ENCODE measurements at regions not wholly inside any gene's neighbourhood (a gene's known extent, or its start where the extent isn't known, plus 50 kb on each side); places are given as distances from the start of the nearest gene placed in this dataset.

DNA sequence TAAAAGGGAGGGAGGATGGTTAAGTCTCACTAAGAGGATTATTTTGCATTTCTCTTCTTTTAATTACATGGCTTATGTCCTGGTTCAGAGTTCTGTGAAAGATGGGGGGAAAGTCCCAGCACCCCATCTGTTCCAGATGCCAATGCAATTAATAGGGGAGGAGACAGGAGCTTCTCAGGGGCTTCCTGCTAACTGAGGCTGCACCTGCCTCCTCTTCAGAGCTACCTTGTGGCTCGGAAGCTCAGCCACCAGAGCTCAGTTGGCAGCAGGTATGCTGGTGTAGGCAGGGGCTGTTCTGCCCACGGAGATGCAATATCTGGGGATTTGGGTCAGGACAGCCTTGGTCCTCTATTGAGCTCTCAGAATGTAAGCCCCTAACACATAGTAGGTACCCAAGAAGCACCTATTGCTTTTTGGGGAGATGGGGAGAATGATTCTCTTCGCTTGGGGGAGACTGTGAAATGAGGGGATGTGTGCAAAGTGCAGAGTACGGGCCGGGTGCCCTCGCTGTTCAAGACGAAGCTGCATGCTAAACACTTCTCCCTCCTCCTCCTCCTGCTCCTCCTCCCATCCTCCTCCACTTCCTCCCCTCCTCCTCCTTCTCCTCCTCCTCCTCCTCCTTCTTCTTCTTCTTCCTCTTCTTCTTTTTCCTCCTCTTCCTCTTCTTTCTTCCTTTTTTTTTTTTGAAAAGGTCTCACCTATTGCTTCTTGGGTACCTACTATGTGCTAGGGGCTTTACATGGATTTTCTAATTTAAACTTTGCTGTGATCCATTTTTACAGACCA, 279.0 kb downstream of the PTPRU start:
- DNase-seq (ENCODE audit: low read depth in 2 of 3, low spot score in 2 of 3), result no peak

DNA sequence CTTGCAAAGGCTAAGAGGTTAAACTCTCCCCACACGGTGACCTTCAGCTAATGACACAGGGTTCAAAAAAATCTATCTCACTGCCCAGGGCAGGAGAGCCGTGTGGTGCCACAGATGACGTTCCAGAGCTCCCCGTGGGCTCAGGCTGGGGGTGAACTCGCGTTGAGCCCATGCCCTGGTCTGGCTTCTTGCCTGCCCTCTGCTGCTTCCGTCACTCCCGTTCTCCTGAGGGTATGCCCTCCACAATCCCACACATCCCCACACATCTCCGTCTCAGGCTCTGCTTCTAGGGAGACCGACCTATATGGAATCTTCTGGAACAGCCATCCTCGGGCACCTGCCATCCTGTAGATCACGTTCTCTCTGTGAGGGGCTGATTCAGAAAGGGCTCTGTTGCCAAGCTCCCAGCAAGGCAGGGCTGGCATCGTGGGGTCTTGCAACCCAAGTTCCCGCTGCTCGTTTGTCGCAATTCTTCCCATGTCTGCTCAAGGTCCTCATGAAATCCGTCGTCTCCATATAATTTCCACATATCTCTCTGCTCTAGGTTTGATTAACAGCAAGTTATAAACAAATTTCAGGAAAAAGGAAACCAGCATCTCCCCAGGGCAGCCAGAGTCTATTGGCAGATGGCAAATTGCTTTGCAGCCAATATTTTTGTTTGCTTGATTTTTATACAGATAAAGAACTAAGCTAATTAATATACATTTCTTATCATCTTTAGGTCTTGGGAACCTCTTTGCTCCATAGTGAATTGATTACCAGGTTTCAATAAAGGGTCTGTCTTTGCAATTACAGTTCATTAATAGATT, 278.2 kb downstream of the PTPRU start:
- DNase-seq (ENCODE audit: low read depth in 2 of 3, low spot score in 2 of 3), result no peak

DNA sequence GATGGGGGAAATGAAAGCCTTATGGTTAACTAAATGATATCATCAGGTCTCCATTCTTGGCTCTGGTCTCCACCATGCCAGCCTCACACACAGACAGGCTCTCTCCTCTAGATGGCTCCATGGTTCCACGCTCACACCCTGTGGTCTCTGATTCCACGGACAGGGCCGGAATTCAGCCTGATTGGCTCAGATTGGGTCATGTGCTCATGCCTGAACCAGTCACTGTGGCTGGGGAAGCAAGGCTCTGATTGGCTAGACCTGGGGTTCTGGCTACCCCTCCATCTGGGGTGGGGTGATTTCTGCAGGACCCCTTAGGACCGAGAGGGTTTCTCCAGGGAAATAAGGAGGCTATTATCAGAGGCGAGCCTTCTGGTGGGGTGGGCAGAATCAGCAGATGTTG, 277.0 kb downstream of the PTPRU start:
- DNase-seq (ENCODE audit: low read depth in 2 of 3, low spot score in 2 of 3), result peak in 2 of 3 donors; percentile 3 to 16

DNA sequence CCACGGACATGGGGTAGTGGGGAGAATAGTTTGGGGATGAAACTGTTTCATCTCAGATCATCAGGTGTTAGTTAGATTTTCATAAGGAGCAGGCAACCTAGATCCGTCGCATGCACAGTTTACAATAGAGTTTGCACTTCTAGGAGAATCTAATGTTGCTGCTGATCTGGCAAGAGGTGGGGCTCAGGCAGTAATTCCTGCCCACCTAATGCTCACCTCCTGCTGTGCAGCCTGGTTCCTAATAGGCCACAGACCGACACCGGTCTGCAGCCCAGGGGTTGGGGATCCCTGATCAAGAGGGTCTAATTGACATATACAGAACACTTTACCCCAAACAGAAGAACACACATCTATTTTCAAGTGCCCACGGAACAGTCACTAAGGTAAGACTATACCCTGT, 275.1 kb downstream of the PTPRU start:
- DNase-seq (ENCODE audit: low read depth in 2 of 3, low spot score in 2 of 3), result no peak

DNA sequence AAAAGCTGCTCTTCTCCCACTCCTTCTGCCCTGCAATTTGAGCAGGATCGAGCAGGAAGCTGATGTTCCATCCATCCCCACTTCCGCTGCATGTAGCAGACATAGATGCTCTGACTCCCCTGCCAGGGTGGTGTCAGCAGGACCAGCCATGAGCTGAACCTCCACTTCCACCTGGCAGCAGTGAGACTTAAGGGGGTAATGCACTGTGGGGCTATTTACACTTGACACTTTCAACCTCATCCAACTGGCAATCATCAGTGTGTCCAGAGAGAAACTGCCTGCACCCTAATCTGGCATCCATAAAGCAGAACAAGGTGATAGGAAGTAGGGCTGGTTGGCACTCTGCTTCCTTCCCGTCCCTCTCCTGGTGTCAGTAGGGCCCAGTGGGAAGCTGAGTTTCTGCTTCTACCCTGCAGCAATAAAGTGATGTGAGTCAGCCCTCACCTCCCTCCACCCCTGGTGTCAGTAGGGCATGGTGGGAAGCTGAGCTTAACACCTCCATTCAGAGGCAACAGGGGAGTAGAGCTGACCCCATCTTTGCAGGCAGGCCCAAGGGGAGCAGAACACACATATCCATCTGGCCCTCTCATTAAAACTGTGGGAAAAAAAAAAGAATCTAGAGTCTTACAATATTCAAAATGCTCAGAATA, 272.3 kb downstream of the PTPRU start:
- no peak for DNase-seq (ENCODE audit: low read depth in 2 of 3, low spot score in 2 of 3)

DNA sequence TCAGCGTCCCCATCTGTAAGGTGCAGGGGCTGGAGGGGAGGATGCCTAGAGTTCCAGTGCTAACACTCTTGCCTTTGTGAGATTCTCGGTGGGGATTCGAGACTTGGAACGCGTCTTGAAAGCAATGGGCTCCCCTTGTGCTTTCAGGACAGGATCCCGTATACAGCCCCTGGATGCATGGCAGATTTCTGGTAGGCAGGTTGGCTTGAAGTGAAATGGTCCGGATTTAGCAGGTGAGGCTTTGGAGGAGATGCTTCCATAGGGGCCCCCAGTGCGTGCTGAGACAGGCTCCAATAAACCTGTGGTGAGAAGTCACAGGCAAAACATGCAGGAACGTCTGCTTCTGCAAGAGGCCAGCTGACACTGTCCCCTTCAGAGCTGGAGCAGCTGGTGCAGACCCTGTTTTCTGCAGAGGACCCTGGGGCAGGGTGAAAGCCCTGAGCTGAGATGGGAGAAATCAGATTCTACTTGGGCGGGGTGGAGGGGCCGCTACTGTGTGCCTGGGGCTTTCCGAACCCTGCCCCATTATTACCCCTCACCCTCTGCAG, 270.4 kb downstream of the PTPRU start:
- DNase-seq (ENCODE audit: low read depth in 2 of 3, low spot score in 2 of 3), result no peak

DNA sequence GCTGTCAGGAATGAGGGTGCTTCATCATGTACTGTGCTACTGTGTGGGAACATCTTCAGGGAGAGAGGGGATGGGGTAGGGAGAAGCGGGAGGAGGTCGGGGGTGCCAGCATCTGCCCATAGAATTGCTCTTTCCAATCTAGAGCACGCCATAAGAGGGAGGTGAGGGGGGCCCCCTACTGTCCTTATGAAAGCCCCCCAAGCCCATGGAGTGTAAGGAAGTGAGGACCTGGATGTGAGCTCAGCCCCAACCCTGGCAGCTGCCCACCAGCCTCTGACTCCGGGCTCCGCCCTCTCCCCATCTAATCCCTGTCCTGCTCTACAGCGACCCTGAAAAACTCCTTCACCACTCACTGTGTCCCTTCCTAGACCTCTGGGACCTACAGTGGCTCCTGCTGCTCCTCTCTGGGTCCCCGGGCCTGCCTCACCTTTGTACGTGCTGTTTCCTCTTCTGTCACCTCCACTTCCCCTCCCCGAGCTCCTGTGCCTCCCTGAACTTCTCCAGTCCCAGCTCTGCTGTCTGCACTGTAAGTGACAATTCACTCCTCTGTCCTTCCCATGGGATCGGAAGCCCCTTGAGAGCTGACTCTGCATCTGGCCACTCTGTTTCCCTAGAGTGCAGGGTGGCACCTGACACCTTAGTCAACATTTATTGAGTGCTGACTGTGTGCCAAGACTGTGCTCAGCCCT, 269.4 kb downstream of the PTPRU start:
- no peak for DNase-seq (ENCODE audit: low read depth in 2 of 3, low spot score in 2 of 3)

DNA sequence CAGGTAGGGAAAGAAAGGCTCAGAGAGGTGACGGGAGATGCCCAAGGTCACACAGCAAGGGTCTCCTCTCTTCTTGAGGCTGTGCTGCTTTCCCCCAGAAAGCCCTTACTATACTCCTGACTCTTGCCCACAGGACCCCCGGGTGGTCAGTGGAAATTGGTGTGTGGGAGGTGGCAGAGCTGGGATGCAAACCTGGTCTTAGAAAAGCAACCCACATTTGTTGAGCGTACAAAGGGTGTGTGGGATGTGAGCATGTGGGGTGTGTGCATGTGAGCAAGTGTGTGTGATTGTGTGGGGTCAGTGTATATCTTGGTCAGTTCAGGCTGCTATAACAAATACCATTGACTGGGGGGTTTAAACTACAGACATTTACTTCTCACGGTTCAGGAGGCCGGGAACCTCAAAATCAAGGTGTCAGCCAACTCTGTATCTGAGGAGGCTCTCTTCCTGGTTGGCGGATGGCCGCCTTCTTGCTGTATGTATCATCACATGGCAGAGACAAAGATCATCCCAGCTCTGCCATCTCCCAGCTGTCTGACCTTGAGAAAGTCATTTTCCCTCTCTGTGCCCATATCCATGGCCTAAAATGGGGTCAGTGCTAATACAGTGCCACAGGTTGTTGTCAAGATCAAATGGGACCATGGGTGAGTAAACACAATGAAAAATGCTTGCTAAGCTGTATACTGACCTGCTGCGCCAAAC, 268.5 kb downstream of the PTPRU start:
- no peak for DNase-seq (ENCODE audit: low read depth in 2 of 3, low spot score in 2 of 3)

DNA sequence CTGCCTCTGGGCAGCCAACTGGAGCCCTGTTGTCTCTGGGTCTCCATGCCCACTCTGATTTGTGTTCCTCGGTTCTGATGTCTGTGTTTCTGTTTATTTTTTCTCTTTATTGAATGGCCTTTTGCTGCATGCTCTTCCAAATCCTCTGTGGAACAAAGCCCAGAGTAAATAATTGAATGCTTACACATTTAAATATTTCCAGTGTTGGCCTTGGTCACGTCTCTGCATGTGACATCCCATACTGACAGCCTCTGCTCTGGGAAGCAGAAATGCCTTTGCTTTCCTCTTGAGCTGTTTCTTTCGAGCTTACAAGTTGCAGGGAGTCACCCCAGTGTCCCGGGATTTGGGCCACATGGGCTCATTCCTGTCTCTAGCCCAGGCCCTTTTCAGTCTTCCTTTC, 267.9 kb downstream of the PTPRU start:
- no peak for DNase-seq (ENCODE audit: low read depth in 2 of 3, low spot score in 2 of 3)

DNA sequence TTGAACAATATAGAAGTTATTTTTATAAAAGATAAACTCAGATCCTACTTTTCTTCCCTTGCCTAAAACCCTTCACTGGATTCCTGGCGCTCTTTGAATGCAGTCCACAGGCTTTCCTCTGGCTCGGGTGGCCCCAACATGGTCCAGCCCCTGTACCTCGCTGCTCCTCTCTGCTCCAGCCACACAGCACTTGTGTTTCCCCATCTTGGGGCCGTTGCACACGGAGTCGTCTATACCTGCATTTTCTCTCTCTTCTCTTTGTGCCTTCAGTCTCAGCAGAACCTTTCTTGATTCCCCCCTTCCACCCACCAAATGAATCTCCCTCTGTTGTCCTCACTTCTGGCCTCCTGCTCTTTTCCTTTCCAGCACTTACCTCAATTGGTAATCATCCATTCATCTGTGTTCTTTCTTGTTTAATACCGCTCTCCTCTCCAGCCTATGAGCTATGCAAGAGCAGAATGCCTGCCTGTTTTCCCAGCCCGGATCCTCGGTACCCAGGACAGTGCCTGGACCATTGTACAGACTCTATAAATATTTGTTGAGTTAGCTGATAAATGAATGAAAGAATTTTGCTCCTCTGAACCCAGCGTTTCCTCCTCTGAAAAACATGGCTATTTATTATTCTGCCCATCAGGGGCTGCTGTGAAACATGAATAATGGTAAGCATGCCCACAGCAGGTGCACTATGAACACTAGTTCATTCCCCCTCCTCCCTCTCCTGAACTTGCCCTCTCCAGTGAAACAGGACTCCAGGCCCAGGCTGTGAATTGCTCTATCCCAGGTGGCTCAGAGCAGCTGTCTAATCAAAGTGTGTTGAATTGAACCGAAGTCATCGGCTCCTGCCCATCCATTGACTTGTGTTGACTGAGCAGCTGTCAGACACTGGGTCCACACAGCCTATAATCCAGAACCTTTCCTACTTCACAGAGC, 266.9 kb downstream of the PTPRU start:
- DNase-seq (ENCODE audit: low read depth in 2 of 3, low spot score in 2 of 3), result no peak

DNA sequence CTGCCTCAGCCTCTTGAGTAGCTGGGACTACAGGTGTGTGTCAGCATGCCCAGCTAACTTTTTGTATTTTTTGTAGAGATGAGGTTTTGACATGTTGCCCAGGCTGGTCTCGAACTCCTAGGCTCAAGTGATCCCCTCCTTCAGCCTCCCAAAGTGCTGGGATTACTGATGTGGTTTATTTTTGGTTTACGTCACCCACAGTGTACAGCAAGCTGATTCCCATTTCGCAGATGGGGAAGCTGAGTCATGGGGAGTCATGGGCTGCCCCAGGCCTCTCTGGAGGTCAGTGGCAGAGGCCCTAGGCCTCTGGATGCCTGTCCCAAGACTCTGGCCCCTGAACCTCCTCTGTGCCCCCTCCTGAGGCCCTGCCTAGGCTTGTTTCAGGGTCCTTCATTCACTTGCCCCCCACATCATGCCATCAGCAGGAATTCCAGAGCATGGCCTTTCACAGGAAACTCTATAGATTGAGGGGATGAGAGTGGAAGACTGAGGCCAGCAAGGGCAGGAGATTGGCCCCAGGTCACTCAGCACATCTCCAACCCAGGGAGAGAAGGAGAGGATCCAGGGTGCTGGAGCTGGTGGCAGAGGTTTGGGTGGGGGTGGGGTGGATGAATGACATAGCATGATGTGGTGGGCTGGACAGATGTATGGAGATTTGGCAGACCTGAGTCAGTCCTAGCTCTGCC, 266.0 kb downstream of the PTPRU start:
- no peak for DNase-seq (ENCODE audit: low read depth in 2 of 3, low spot score in 2 of 3)

DNA sequence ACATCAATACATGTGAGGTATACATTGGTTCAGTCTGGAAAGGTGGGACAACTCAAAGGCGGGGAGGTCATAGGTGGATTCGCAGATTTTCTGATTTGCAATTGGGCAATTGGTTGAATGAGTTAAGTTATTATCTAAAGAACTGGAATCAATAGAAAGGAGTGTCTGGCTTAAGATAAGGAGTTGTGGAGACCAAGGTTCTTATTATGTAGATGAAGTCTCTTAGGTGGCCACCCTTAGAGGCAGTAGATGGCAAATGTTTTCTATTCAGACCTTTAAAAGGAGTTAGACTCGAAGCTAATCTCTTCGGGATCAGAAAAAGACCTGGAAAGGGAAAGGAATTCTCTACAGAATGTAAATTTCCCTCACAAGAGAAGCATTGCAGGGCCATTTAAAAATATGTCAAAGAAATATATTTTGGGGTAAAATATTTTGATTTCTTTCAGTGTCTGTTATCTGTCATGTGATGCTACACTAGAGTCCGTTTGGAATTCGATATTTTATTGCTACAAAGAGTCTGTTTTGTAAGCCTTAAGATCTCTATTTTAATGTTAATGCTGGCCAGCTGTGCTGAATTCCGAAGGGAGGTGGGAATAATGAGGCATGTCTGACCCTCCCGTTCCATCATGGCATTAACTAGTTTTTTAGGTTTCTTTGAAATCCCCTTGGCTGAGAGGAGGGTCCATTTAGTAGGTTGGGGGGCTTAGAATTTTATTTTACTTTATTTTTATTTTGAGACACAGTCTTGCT, 265.1 kb downstream of the PTPRU start:
- DNase-seq (ENCODE audit: low read depth in 2 of 3, low spot score in 2 of 3), result no peak

DNA sequence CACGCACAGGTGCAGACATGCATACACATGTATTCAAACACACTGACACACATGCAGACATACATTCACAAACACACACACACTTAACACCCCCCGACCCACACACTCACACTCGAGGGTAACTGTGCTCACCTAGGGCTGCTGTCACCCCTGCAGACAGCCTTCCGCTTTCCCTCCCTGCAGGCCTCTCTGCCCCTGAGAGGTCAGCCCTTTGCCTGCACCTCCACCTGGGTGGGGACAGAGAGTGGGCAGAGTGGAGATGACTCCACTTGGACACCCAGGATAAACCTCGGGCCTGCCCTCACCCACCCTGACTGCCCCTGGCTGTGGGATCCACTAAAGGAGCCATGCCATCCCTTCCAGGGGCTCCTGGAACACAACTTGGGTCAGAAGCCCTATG, 264.3 kb downstream of the PTPRU start:
- no peak for DNase-seq (ENCODE audit: low read depth in 2 of 3, low spot score in 2 of 3)

DNA sequence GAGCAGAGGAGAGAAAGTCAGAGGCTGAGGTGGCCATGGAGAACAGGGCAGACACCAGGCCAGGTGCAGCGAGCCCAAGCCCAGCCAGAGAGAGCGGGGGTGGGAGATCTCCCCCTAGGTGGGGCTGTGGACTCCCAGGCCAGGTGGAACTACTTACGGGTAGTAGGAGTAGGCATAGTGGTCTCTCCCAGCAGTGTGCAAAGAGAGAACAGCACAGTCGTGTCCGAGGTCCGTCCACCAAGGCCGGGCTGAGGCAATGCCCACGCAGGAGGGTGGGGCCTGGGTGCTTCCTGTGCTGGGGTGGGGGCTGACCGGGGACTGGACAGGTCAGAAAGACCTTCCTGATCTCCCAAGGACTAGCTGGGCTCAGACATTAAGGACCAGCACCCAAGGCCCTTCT, 263.7 kb downstream of the PTPRU start:
- DNase-seq (ENCODE audit: low read depth in 2 of 3, low spot score in 2 of 3), result no peak

DNA sequence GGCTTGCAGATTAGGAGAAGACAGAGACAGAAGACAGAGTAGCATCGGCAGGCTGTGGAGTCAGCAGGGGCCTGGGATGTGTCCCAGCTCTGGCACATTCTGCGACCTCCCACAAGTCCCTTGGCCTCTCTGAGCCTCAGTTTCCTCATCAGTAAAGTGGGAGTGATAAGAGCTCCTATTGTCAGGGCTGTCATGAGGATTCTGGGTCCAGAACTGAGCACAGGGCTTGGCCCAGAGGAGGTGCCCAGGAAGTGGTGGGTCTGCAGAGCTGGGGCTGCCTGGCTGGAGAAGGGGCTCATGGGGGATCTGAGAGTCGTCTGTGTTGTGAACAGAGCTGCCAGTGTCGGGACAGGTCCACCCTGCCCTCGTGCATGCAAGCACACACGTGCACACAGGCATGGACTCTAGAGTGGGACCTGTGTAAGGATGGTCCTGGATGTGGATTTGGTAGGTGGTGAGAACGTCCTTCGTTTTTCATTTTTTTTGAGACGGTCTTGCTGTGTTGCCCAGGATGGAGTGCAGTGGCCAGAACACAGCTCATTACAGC, 262.9 kb downstream of the PTPRU start:
- no peak for DNase-seq (ENCODE audit: low read depth in 2 of 3, low spot score in 2 of 3)

DNA sequence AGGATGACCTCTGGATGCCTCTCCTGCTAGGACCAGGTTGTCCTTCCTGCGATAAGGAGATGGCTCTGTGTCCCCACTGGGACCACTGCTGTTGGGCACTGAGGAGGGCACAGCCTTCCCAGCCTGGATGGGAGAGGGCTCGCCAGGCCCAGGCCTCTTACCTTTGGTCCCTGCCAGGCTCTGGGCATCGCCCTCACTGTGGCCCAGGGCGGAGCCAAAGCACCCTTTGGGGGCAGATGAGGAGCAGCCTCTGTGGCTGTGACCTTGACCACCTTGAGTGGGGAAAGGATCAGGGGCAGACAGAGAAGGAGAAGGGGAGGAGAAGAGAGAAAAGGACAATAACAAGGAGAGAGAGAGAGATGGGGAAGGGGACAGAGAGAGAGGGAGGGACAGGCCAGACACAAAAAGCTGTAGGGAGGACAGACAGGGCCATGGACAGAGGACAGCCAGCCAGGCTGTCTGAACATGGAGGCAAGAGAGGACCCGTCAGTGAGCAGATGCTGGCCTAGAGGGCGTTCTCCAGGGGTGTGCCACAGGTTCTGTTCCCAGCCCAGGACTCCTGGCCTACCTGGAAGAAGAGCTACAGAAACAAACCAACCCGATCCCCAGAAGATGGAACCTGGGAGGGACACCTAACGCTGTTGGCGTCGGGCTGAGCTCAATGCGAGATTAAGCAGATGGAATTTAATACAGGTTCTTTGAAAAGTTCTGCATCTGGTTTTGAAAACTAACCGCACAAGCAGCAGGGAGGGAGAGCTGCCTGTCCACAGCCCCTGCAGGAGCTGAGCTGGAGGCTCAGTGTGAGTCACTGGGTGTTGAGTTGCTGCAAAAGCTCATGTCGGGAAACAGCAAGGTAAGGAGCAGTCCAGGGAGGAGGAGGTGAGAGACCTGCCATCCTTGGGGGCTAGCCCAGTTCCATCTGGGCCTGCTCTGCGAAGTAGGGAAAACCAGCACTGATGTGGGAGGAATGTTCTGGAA, 262.1 kb downstream of the PTPRU start:
- DNase-seq (ENCODE audit: low read depth in 2 of 3, low spot score in 2 of 3), result no peak
